CD4-positive, alpha-beta T cell treated with Interleukin-1 beta for 1 hour (primary cell): ENCODE measurements at regions not wholly inside any gene's neighbourhood (a gene's known extent, or its start where the extent isn't known, plus 50 kb on each side); places are given as distances from the start of the nearest gene placed in this dataset.

Source experiments
- DNase-seq, 2 donors: peaks; one replicate each; pipeline ENCODE4 v3.0.0-alpha.2; 2020 to 2022

GRCh38 chr22:27212617-27213177 lies 555.3 kb downstream of the MIAT start:
- no peak for DNase-seq

- no peak for DNase-seq
Observed at GRCh38 chr22:27213294-27213693, 555.9 kb downstream of the MIAT start.

- no peak for DNase-seq
Observed at GRCh38 chr22:27213766-27214581, 556.6 kb downstream of the MIAT start.

- no peak for DNase-seq
Observed at GRCh38 chr22:27214691-27215090, 557.3 kb downstream of the MIAT start.

- DNase-seq, result no peak
Observed at GRCh38 chr22:27215871-27216270, 558.5 kb downstream of the MIAT start.

GRCh38 chr22:27216444-27216843 lies 559.1 kb downstream of the MIAT start:
- no peak for DNase-seq

- DNase-seq, result no peak
Observed at GRCh38 chr22:27217154-27217553, 559.8 kb downstream of the MIAT start.

GRCh38 chr22:27218012-27218920 lies 560.9 kb downstream of the MIAT start:
- no peak for DNase-seq

- no peak for DNase-seq
Observed at GRCh38 chr22:27219036-27219435, 561.6 kb downstream of the MIAT start.

GRCh38 chr22:27220339-27220738 lies 563.0 kb downstream of the MIAT start:
- DNase-seq, result no peak

GRCh38 chr22:27222178-27222577 lies 564.8 kb downstream of the MIAT start:
- no peak for DNase-seq

GRCh38 chr22:27223317-27224177 lies 566.2 kb downstream of the MIAT start:
- no peak for DNase-seq

- no peak for DNase-seq
Observed at GRCh38 chr22:27224485-27225374, 567.3 kb downstream of the MIAT start.

GRCh38 chr22:27226666-27227065 lies 569.3 kb downstream of the MIAT start:
- DNase-seq, result no peak

GRCh38 chr22:27228771-27229170 lies 571.4 kb downstream of the MIAT start:
- DNase-seq, result no peak

- DNase-seq, result no peak
Observed at GRCh38 chr22:27230189-27230588, 571.4 kb downstream of the MN1 start.

- no peak for DNase-seq
Observed at GRCh38 chr22:27231266-27231665, 570.3 kb downstream of the MN1 start.

- no peak for DNase-seq
Observed at GRCh38 chr22:27232077-27232476, 569.5 kb downstream of the MN1 start.

- DNase-seq, result no peak
Observed at GRCh38 chr22:27237080-27237741, 564.3 kb downstream of the MN1 start.

GRCh38 chr22:27238935-27239510 lies 562.5 kb downstream of the MN1 start:
- no peak for DNase-seq

- no peak for DNase-seq
Observed at GRCh38 chr22:27239520-27239919, 562.0 kb downstream of the MN1 start.
